NAMALWA (cell line): ENCODE measurements at regions not wholly inside any gene's neighbourhood (a gene's known extent, or its start where the extent isn't known, plus 50 kb on each side); places are given as distances from the start of the nearest gene placed in this dataset.

Source experiments
- DNase-seq: peaks from one replicate; pipeline ENCODE4 v3.0.0-alpha.2; 2015; ENCODE audit warnings: low spot score

GRCh38 chrX:98605941-98606340 lies 1722.2 kb downstream of the RPA4 start:
- DNase-seq, result no peak

DNA sequence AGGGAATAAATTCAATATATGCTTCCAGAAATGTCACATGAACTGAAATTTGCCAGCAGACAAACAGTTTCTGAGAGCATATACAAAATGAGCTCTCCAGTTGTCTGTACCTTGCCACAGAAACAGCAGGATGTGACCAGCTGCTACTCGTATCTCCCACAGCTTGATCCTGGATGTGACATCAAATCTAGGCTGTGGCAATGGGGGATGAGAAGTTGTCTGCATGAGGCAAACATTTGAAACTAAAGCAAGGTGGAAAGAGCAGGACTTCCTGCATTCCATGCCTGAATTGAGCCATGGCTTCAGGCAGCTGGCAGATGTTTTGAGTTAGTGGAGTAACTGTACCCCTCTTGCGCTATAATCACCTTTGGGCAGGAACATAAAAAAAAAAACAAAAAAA lies 1724.0 kb downstream of the RPA4 start:
- DNase-seq, result no peak

GRCh38 chrX:98627645-98628044 lies 1743.9 kb downstream of the RPA4 start:
- DNase-seq, result no peak

DNA sequence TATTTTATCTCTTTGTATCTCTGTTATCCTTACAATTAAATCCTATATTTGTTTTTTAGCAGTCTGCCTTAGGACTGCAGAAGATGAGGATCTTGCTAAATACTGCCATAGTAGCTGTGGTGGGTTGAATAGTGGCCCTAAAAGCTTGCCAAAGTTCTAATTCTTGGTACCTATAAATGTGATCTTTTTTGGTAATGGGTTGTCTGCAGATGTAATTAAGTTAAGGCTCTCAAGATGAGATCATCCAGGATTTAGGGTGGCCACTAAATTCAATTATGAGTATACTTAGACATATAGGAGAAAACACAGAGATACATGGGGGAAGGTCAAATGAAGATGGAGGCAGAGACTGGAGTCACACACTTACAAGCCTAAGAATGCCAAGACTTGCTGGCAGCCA lies 1753.7 kb downstream of the RPA4 start:
- DNase-seq, result no peak

DNA sequence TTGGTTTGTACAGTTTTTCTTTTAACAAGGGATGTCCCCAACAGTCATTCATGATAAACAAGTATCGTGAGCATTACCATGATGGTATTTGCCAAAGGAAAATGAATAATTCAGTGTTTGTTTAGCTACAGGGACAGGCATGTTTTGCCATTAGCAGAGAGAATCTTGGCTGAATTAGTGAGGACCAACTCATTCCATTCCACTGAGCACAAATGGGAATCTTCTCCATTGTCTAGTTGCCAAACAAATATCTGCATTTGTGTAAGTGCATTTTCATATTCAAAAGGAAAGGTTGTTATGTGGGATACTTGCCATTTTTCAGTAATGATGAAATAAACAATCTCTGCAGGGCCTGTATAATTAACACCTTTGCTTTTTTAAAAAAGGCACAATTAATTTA lies 1762.6 kb downstream of the RPA4 start:
- DNase-seq, result no peak

DNA sequence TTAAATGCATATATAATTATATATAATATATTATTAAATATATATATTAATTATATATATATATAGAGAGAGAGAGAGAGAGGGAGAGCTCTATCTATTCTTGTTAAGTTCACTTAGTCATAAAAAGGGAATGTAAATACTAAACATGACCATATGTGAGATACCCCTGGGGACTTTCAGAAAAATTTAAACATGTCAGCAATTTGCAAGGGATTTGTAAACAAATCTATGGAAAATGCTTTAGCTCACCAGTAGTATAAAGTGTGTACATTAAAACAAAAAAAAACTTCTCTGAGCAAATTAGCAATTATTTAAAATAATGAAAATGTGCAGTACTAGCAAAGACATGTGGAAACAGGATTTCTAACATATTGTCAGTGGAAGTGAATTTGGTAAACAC lies 1755.5 kb downstream of the PCDH19 start:
- DNase-seq, result no peak
